ENCODE measurements at regions not wholly inside any gene's neighbourhood (a gene's known extent, or its start where the extent isn't known, plus 50 kb on each side); places are given as distances from the start of the nearest gene placed in this dataset.

- peak; percentile 19 for DNase-seq (ENCODE audit: low read depth)
- H3K4me3 ChIP-seq (ENCODE audit: low read depth, low read length), result no peak overlapping the region
- TF ChIP-seq, protein P1, sequence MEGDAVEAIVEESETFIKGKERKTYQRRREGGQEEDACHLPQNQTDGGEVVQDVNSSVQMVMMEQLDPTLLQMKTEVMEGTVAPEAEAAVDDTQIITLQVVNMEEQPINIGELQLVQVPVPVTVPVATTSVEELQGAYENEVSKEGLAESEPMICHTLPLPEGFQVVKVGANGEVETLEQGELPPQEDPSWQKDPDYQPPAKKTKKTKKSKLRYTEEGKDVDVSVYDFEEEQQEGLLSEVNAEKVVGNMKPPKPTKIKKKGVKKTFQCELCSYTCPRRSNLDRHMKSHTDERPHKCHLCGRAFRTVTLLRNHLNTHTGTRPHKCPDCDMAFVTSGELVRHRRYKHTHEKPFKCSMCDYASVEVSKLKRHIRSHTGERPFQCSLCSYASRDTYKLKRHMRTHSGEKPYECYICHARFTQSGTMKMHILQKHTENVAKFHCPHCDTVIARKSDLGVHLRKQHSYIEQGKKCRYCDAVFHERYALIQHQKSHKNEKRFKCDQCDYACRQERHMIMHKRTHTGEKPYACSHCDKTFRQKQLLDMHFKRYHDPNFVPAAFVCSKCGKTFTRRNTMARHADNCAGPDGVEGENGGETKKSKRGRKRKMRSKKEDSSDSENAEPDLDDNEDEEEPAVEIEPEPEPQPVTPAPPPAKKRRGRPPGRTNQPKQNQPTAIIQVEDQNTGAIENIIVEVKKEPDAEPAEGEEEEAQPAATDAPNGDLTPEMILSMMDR (IDR thresholded peaks at IDR 0.05; ENCODE audit: control insufficient read depth, extremely low read depth, insufficient read depth), result no peak
Observed at GRCh38 chr10:118922226-118922625, 107.3 kb upstream of the NANOS1 start.

DNA sequence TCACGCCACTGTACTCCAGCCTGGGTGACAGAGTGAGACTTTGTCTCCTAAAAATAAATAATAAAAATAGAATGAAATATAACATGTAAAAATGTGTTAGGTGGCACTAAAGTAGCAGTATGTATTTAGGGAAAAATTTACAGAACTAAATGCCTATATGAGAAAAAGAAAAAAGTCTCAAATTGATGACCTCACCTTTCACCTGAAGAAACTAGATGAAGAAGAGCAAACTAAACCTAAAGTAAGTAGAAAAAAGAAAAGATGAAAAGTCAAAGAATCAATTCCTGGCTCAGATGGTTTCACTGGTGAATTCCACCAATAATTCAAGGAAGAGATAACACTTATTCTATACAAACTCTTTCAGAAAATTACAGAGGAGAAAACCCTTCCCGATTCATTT, 106.5 kb upstream of the NANOS1 start:
- TF ChIP-seq, protein P1 (IDR thresholded peaks at IDR 0.05; ENCODE audit: control insufficient read depth, extremely low read depth, insufficient read depth), result no peak
- H3K4me3 ChIP-seq (ENCODE audit: low read depth, low read length), result no peak overlapping the region

GRCh38 chr10:118924493-118924892, 105.0 kb upstream of the NANOS1 start:
- DNase-seq (ENCODE audit: low read depth), result no peak
- H3K4me3 ChIP-seq (ENCODE audit: low read depth, low read length), result no peak overlapping the region
- TF ChIP-seq, protein P1 (IDR thresholded peaks at IDR 0.05; ENCODE audit: control insufficient read depth, extremely low read depth, insufficient read depth), result no peak

More for the DNA sequence above, 106.5 kb upstream of the NANOS1 start:
- no peak for DNase-seq (ENCODE audit: low read depth)

DNA sequence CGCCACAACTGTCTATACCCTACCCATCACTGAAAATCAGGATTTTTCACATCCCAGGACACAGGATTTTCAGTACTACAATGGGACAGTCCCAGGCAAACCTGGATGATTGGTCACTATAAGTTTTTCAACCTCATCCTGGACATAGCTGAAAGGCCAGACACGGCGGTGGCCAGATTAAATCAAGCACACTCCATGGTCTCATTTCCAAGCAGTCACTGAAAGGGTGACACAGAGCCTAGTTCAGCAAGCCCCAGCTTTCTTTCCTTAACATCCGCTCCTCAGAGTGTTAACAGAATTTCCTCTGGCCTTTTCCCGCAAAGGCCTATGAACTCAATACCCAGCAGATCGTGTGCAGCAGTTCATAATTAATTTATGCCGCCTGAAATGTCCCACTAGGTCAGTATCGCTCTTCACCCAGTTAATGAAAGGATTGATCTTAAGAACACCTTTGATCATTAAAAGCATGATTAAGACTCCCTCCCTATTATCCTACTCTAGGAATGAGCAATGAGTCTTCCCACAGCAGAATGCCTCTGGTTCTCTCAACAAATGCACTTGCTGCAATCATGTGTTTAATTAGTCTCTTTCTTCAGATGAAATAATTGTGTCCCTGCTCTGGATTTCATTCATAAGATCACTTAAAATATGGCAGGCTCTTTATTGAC, 104.0 kb upstream of the NANOS1 start:
- DNase-seq (ENCODE audit: low read depth), result no peak
- no peak overlapping the region for H3K4me3 ChIP-seq (ENCODE audit: low read depth, low read length)
- TF ChIP-seq, protein P1 (IDR thresholded peaks at IDR 0.05; ENCODE audit: control insufficient read depth, extremely low read depth, insufficient read depth), result no peak

GRCh38 chr10:118926072-118926417, 103.5 kb upstream of the NANOS1 start:
- DNase-seq (ENCODE audit: low read depth), result no peak
- no peak overlapping the region for H3K4me3 ChIP-seq (ENCODE audit: low read depth, low read length)
- TF ChIP-seq, protein P1 (IDR thresholded peaks at IDR 0.05; ENCODE audit: control insufficient read depth, extremely low read depth, insufficient read depth), result no peak

DNA sequence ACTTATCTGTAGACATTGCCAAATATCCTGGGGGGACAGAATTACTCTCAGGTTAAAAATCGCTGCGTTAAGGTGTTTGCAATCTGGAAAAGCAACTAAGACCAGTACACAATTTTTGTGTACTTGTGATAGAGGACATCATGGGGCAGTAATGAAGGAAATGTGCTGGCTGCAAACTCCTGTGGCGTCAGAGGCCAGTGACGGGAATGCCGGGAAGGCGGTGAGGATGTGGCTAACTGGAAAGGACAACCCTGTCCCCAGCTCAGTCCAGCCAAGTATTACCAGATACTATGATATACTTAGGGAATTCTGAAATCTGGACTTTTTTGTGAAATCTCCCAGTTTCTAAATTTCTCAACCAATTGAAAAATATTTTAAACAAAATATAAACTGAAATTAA, 103.1 kb upstream of the NANOS1 start:
- TF ChIP-seq, protein P1 (IDR thresholded peaks at IDR 0.05; ENCODE audit: control insufficient read depth, extremely low read depth, insufficient read depth), result no peak
- no peak overlapping the region for H3K4me3 ChIP-seq (ENCODE audit: low read depth, low read length)
- no peak for DNase-seq (ENCODE audit: low read depth)

DNA sequence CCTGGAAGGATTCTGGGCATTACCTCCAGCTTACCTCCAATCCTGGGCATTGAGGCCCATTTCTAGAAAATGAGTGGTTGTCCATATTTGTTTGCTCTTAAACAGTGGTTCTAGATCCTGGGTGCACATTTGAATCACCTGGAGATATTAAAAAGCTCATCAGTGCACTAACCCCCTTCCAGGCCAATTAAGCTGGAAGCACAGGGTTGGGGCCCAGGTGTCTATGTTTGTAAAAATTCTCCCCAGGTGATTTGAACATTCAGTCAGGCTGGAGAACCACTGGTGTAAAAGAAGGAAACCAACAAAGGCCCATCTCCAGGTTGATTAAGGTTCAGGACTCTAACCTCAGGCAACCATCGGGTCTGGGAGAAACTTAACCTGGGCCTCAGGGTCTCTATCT, 102.6 kb upstream of the NANOS1 start:
- TF ChIP-seq, protein P1 (IDR thresholded peaks at IDR 0.05; ENCODE audit: control insufficient read depth, extremely low read depth, insufficient read depth), result no peak
- no peak for DNase-seq (ENCODE audit: low read depth)
- H3K4me3 ChIP-seq (ENCODE audit: low read depth, low read length), result no peak overlapping the region

All from LNCaP clone FGC (cell line).